Posterior vena cava (tissue), 2 donors: ENCODE measurements at regions not wholly inside any gene's neighbourhood (a gene's known extent, or its start where the extent isn't known, plus 50 kb on each side); places are given as distances from the start of the nearest gene placed in this dataset.

Experiments used
- DNase-seq: peaks from one replicate; pipeline ENCODE4 v3.0.0-alpha.2; 2020; ENCODE audit warnings: low spot score
- intact Hi-C, 2 donors: fragments of 100-400 bp; cut with DNase I; formaldehyde crosslinking; loops; one replicate each; pipeline versions ENCODE4 v1.14.1 to v1.14.2; 2022 to 2023
- donor health status: DM: yes; HTN: yes; CAD: no.
- donor health status: DM: yes; HTN: yes; CAD: no.

DNA sequence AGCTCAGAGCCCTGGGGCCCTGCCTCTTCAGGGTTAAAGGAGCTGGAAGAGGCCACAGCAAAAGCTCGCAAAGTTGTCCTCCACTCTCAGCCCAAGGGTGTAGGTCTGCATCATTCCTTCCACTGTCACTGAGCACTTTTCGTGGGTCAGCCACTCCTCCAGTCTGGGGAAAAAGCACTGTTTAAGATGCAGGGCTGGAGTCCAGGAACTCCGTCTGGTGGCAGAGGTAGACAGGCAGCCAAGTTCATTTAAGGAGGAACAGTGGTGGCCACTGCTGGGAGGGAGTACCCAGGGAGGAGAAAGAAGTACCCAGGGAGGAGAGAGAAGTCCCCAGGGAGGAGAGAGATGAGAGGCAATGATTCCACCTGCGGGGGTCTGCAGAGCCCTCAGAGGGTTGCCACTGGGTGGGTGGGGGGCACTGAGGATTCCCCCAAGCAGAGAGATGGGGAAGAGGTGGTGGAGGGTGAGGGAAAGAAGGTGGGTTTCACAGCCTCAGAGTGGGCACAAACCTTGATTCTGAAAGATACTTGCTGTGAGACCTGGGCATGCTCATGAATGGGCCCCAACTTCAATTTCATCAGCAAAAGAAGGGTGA, 70.0 kb upstream of the B3GAT1 start:
- DNase-seq: no peak
- intact Hi-C loops: no loop called here

DNA sequence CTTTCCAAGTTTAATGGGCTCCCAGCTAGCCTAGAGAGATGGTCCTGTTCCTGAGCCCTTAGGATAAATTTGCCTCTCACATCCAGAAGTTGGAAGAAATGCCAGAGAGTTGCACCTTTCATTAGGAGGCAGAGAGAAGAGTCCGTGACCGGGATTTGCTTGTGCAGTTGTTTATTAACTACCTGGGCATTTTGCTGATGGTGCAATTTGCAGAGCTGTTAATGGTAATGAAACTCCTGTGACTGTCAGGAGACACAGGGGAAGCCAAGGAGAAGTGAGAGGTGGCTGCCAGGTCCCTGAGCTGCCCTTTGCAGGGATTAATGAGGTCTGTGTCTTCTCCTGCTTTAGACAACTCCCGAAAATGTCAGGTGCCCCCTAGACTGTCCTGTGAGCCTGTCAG, 69.1 kb upstream of the B3GAT1 start:
- intact Hi-C loops: no loop called here
- DNase-seq: no peak

DNA sequence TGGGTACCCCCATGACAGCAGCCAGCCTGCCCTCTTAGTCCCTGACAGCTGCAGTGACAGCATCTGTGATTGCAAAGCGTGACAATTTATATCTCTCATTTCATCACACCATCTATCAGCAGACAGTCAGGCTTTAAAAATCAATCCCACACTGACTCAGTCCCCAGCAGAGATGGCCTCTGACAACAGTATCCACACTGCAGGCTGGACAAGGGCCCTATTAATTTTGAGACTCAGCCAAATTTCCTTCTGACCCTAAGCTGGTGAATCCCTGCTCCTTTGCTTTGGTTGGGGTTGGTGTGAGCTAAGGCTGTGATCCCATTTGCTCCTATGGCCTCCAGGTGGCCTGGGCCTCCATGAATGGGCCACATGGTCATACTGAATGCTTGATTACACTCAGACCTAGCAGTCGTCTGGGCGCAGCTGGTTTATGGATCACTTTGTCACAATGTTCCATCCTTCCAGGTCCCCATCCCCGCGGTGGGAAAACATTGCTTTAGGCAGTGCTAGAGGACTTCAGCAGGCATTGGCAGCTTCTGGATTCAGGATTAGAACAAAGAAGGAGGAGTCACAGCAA, 68.2 kb upstream of the B3GAT1 start:
- DNase-seq: no peak
- intact Hi-C loops: no loop called here

DNA sequence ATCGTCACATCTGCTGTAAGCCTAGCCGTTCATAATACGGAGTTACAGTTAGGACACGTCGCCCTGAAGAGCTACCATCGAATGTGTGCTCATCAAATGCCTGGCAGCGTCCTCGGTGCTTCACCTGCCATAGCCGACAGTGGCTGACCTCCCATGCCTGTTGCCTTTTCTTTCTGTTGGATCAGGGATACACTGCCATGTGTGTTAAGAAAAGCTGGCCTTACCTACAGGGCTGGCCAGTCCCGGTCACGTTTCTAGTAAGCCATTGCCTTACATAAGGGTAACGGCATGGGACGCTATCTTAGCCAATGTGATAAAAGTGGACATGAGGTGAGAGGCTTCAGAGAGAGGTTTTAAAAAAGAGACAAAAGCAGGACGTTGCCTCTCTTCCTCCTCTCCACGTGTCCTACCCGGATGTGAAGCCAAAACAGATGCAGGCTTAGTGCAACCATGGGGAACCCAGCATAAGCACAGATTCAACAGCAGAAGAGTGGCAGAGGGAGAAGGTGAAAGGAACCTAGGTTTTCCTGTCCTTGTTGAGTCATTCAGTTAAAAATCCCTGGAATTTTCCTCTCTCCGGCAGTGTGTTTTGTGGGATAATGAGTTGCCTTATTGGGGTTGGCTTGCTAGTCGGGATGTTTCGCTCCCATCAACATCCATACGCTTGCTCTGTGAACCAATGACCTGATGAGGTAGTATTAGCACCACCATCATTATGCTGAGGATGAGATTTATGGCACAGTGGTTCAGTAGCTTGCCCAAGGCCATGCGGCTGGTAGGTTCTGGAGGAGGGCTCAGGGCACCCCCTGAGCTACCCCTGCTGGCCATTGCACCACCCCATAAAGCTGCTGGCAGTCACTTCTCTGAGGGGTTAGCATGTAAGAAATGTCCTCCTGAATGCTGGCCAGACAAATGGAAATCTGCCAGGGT, 67.4 kb upstream of the B3GAT1 start:
- DNase-seq: no peak
- intact Hi-C loops: no loop called here

DNA sequence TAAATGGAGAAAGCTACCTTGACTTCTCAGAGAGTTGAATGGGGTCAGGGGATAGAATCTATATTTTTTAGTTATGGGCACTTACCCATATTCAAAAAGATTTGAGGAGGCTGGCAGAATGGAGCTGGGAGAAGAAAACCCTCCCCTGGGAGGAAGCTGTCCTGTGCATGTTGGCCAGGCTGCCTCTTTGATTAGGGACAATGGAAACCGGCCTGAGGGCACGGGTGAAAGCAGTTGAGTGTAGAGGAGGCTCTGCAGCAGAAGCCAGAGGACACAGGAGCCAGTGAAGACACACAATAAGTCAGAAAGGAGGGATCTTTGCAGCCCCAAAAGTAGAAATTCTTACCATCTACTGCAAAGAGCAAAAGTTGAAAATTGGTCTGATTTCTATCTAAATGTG, 66.6 kb upstream of the B3GAT1 start:
- intact Hi-C loops: no loop called here
- no peak for DNase-seq

DNA sequence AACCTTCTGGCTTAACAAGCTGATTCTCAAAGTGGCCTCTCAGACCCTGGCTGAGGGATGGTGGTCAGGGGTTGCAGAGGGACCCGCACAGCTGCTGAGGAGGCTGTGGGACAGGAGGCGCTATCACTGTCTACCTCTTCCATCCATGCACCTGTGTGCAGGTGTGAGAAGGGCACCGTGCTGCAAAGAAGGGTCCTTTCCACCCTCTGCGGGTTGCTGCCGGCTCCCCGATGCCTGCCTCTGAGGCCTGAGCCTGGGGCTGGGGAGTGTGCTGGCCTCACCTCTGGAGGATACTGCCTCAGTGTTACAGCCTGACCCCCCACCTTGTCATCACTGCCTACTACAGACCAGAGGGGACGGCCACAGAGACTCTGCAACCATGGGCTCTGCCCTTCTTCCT, 66.1 kb upstream of the B3GAT1 start:
- DNase-seq: no peak
- intact Hi-C loops: no loop called here

DNA sequence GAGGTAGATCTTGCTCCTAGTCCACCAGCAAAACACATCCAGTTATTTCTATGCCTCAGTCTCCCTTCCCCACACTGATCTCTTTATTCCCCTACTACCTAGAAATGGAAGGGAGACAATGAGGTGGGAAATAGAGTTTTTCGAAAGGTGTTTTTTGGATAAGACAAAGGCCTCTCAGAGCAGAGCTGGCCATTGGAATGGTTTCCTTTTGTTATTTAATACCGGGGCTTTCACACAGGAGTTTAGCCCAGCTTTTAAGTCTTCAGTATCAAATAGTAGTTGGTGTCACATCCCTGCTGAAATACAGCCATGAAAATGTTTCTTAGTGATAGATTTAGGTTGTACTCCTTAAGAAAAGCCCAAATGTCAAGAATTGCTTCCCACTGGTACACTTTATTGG, 65.4 kb upstream of the B3GAT1 start:
- DNase-seq: no peak

DNA sequence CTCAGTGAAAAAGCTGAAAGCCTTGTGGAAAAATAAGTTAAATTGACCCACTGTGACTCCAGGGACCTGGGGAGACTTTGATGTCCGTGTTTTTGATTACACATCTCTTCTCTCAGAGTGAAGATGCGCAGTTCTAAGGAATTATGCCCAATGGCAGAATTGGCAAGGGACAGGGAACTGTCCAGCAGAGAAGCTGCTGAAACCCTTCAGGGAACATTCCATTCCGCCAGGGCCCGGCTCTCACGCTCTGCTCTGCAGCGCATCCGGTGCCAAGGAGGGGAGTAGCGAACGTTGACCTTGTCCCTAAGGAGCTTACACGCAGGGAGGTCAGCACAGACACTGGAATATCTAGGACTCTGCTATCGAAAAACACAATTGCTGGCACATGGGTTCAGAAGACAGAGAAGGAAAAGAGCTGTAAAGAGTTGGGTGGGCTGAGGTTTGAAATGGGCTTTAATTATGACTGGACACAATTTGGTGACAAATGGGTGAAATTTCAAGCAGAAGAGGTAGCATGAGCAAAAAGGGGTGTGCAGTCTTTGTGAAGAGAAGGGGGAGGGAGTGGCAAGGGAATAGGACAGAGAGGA, 64.5 kb upstream of the B3GAT1 start:
- intact Hi-C loops: no loop called here

More for the DNA sequence above, 65.4 kb upstream of the B3GAT1 start:
- intact Hi-C loops: no loop called here

DNA sequence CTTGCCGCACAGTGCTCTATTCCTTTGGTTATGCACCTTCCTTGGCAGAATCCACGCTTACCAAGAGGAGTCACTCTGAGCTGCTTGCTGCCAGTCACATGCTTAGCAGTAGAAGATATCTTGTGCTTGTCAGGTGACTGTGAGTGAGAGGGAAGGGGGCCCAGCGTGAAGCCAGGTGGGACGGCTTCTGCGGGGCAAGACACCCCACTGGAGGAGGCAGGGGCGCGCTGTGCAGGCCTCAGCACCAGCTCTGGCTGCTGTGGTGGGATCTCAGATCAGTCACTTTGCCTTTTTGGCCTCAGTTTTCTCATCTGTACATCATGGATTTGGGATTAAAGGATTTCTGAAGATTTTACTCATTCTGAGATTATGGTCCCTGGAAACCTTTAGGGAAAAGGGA, 63.9 kb upstream of the B3GAT1 start:
- no peak for DNase-seq
- intact Hi-C loops: no loop called here

More for the DNA sequence above, 64.5 kb upstream of the B3GAT1 start:
- no peak for DNase-seq

DNA sequence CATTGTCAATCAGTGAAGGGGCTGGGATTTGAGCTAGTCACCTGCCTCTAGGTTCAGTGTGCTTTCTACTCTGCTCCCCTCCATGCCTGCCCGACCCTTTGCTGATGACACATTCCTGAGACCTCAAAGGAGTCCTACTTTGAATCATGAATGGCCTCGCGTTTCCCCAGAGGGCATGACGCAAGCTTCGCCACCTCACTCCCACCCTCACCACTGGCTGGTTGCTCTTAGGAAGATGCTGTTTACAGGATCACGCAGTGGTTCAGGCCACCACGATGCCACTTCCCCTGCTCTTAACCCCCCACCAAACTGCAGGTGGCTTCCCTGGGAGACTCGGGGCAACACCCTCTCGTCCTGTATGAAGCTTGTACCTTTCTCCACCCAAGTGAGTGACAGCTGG, 62.9 kb upstream of the B3GAT1 start:
- no peak for DNase-seq
- intact Hi-C loops: no loop called here

DNA sequence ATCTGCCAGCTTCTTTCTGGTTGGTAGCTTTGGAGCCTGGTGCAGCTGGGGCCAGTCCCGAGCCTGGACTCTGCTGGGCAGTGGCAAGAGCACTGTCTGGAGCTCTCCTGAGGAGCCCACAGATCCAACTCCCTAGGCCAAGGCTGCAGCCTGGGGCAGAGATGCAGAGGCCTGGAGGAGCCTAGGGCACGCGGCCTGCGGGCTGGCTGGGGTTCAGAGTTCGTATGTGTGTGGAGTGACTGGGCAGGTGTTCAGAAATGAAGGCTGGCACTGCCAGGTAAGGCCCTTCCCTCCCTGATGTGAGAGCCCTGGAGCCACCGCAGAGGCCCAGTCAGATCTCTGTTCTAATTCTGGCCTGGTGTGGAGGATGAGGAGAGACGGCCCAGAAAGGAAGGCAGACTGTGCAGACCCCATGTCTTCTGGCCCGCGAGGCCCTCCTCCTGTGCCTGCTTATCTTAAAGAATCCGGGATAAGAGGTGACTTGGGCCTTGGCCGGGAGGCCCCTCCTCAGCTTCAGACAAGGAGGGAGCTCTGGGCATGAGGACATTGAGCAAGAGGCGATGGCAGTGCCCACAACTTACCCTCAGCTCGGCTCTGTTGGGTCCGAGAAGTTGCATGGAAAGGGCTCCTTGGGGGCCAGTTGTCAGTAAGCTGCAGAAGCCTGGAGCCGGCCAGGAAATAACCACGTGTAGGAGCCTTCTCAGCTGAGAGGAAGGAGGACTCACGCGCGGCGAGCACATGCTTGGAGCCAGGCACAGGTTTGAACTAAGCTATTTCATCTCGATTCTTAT, 62.2 kb upstream of the B3GAT1 start:
- intact Hi-C loops: no loop called here
- no peak for DNase-seq

DNA sequence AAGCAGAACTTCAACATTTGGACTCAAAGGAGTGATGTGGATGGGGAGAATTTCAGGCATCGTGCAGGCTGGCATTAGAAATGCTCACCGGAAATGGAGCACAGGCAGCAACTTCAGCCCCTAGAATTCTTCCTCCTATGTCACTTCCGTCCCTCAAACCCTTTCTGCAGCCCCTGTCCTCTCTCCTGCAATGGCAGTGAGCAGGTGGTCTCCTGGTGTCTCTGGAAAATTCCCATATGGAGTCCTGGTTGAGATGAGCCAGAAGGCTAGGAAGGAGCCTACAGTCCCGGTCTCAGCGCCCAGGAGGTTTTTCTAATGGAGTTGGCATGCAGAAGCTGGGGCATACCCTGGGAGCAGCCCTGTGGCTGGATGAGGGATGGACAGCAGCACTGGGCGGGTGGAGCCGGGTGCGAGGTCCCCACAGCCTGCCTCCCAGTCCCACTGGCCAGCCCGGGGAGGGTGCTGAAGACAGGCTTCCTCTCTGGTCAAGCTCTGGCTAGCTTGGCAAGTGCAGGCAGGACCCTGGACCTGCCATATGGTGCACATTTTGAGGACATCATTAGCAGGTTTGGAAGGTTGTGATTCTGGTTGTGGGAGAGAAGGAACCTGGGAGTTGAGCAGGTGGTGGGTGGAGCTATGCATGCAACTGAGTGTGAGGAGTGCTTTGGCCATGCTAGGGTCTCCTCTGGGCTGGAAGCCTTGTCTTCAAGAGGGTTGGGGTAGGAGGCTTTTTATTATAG, 59.8 kb upstream of the B3GAT1 start:
- intact Hi-C loops: no loop called here
- no peak for DNase-seq

DNA sequence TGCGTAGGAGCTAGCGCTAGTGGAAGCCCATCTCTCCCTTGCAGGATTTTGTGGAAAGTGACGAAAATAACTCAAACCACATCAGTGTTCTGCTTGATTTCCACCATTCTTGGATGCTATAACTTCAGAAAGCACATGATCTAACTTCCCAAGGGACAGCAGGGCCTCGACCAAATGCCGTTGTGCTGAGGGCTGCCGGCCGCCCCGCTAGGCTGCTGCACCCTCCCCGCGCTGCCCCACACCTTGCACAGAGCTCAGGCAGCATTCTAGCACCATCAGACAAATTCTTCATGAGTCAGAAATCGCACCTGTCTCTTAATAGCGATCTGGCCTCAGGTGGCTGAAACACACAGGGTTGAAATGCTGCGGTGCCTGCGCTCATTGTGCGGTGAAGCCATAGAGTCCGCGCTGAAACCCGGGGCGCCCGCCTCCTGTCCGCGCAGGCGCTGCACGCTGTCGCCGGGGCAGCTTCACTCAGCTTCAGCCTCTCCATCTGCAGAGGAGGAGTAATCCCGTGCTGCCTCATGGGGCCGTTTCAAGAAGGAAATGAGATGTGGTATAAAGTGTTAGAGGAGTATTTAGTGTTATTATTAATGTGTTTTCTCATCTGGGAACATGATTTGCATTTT, 59.2 kb upstream of the B3GAT1 start:
- DNase-seq: no peak
- intact Hi-C loops: no loop called here

DNA sequence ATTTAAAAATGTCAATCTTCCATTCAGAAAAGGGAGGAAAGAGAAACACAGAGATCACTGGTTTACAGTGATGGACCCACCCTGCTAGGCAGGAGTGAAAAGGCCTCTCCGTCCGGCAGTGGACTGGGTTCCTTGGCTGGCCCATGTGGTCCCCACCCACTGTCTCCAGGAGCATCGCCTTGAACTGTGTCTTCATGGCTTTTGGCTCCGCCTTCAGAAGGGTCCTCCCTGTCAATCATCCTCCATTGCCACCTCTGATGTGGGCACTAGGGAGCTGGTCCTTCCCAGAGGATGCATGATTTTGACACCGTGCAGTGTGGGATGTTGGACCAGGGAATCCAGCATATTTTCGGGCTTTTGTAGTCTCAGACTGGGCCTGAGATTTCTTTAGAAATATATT, 58.2 kb upstream of the B3GAT1 start:
- intact Hi-C loops: no loop called here
- no peak for DNase-seq

DNA sequence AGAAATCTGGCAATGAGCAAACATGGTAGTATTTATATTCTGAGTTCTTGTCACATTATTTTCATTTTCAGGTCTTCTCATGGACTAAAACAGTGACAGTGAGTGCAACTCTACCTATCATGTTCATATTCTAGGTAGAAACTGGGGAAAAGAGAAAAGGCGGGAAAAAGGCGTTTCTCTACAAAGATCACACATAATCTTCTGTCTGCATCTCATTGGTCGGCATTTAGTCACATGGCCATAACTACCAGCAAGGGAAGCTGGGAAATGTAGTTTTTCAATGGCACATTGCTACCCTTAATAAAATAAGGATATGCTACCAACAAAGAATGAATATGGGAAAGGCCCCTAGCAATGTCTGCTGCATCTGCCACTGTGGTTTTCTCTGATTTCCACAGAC, 57.6 kb upstream of the B3GAT1 start:
- DNase-seq: no peak
- intact Hi-C loops: no loop called here

DNA sequence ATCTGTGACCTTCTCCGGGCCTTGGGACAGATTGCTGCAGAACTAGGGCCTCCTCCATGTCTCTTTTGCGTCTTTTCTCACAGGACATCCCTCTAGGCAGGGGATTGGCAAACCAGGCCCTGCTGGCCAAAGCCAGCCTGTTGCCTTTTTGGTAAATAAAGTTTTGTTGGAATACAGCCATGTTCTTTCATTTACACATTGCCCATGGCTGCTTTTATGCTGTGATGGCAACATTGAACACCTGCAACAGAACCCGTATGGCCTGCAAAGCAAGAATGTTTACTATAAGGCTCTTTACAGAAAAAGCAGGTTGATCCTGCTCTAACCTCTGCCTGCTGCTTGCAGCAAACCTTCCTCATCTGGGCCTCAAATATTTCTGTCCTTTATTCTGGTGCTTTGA, 56.8 kb upstream of the B3GAT1 start:
- DNase-seq: no peak
- intact Hi-C loops: no loop called here

DNA sequence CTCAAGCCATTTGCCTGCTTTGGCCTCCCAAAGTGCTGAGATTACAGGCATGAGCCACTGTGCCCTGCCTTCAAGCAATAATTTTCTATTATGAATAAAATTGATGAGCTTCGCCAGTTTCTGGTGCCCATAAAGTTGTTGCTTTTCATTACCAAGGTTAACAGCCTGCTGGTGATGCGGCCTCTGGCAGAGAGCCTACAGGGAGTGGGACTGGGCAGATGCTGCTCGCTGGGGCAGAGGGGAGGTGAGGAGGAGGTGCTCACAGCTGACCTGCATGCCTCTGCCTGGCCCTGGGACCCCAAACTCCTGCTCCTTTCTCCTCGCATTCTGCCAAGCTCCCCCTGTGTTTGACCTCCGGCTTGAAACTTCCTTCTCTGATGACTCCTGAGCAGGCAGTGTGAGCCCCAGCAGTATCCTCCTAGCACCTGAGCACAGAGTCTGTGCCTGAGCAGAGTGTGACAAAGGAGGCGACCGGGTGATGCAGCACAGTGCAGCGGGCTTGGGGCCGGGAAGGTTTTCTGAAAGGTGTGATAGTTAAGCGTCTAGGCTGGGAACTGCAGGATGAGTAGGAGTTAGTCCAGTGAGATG, 56.1 kb upstream of the B3GAT1 start:
- intact Hi-C loops: no loop called here
- DNase-seq: no peak
